Right lobe of liver (tissue), 4 donors: ENCODE measurements at regions not wholly inside any gene's neighbourhood (a gene's known extent, or its start where the extent isn't known, plus 50 kb on each side); places are given as distances from the start of the nearest gene placed in this dataset.

Source experiments
- CTCF ChIP-seq, 4 donors: fragments of 200-600 bp in 3 of 4; fragments of 450-650 bp in 1 of 4; IDR thresholded peaks; one replicate each; pipeline versions ENCODE4 v1.5.1 to v1.8.0; 2016 to 2022; ENCODE audit warnings: antibody characterized with exemption in 4 of 4, mild to moderate bottlenecking in 2 of 4
- POLR2A ChIP-seq: fragments of 450-650 bp; IDR thresholded peaks from one replicate; pipeline ENCODE4 v1.6.1; 2017; ENCODE audit warnings: antibody characterized with exemption, mild to moderate bottlenecking
- donor health status: DM: no; HTN: no; CAD: no.
- donor health status: DM: no; HTN: no; CAD: no.
- donor health status: DM: no; HTN: yes; CAD: no.

- no peak for TF ChIP-seq POLR2A
- TF ChIP-seq CTCF (IDR thresholded peaks at IDR 0.05): no peak
These were observed 451.4 kb upstream of the ID2 start for GRCh38 chr2:8230466-8230865.
